ENCODE measurements at regions not wholly inside any gene's neighbourhood (a gene's known extent, or its start where the extent isn't known, plus 50 kb on each side); places are given as distances from the start of the nearest gene placed in this dataset.

DNA sequence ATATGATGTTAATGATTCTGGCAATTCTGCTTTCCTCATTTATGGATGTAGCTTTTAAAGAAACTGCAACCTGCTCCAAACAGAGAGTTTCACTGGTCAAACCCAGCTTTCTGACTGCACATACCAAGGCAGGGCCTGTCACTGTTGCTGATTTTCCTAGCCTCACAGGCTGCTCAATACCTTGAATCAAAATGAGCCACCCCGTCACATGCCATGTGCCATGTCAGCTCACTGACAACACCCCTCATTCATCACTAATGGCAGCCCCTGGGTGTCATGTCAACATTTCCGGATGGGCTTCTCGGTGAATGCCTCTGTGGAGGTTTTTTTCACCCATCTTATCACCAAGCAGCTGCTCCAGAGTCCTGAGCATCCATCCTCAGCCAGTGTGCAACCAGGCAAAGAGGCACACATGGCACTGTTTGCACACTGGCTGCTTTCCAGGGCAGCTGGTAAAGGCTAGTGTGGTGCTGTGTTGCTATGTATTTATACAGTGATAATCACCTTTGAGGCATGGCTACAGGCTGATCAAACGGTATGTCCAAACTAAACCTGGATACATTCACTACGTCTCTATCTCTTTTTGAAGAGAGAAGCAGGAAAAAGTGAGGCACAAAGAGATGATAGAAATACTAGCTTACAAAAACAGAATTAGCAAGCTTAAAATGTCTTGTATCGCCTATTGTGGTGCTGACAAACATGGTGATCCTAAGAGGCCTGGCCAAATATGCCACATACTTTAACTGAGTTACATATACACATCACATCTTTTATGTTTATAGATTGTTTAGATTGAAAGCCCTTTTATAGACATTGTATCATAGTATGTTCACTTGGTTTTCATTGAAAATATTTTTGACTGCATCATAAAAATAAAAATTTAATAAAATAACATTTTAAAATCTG, 94.6 kb upstream of the INPP4B start:
- Histone ChIP-seq H3K27ac (no peak overlapping the region), H3K36me3 (no peaks in the 10 kb centered on the region), H3K27me3 (no peaks in the 10 kb centered on the region), H3K9me3 (no peaks in the 10 kb centered on the region), H3K4me3 (no peak overlapping the region), H3K4me1 (no peaks in the 10 kb centered on the region)
- 43 to 50% methylated on average over 6 of the region's 6 CpGs for WGBS, 2 donors
- TF ChIP-seq, protein P1, sequence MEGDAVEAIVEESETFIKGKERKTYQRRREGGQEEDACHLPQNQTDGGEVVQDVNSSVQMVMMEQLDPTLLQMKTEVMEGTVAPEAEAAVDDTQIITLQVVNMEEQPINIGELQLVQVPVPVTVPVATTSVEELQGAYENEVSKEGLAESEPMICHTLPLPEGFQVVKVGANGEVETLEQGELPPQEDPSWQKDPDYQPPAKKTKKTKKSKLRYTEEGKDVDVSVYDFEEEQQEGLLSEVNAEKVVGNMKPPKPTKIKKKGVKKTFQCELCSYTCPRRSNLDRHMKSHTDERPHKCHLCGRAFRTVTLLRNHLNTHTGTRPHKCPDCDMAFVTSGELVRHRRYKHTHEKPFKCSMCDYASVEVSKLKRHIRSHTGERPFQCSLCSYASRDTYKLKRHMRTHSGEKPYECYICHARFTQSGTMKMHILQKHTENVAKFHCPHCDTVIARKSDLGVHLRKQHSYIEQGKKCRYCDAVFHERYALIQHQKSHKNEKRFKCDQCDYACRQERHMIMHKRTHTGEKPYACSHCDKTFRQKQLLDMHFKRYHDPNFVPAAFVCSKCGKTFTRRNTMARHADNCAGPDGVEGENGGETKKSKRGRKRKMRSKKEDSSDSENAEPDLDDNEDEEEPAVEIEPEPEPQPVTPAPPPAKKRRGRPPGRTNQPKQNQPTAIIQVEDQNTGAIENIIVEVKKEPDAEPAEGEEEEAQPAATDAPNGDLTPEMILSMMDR (IDR thresholded peaks at IDR 0.05): no peak
- peak in 1 of 2 donors; percentile 5 for DNase-seq
- ATAC-seq: peak in 2 of 8 donors; percentile 65 to 81
- intact Hi-C loops (cut with DNase I): no loop called here

DNA sequence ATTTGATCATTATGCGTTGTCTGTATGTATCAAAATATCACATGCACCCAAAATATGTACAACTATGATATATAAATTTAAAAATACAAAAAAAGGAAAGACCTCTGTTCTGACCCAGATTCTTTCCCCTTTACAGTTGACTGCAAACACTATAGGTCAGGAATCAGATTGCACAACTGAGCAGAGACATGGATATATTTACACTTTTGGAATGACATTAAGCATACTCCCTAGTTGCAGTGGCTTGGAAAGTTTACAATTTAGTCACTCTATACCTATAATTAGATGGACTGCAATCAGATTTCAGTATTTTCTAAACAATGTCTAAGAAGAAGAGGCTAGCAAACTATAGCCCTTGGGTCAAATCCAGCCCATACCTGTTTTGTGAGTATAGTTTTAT, 98.5 kb upstream of the INPP4B start:
- ATAC-seq (no peak), DNase-seq (no peak)
- no peaks in the 10 kb centered on the region for H3K4me1 ChIP-seq
- WGBS, 2 donors: 80 to 87% methylated on average over 1 of the region's 1 CpG
- TF ChIP-seq, protein P1 (IDR thresholded peaks at IDR 0.05): no peak
- peaks cover 0 to 31% (median 9%) of the 10 kb centered on the region in 11 donors for H3K9me3 ChIP-seq
- intact Hi-C loops (cut with DNase I): no loop called here
- no peaks in the 10 kb centered on the region for H3K27me3 ChIP-seq
- no peaks in the 10 kb centered on the region for H3K36me3 ChIP-seq
- no peak overlapping the region for H3K27ac ChIP-seq
- H3K4me3 ChIP-seq: no peak overlapping the region

DNA sequence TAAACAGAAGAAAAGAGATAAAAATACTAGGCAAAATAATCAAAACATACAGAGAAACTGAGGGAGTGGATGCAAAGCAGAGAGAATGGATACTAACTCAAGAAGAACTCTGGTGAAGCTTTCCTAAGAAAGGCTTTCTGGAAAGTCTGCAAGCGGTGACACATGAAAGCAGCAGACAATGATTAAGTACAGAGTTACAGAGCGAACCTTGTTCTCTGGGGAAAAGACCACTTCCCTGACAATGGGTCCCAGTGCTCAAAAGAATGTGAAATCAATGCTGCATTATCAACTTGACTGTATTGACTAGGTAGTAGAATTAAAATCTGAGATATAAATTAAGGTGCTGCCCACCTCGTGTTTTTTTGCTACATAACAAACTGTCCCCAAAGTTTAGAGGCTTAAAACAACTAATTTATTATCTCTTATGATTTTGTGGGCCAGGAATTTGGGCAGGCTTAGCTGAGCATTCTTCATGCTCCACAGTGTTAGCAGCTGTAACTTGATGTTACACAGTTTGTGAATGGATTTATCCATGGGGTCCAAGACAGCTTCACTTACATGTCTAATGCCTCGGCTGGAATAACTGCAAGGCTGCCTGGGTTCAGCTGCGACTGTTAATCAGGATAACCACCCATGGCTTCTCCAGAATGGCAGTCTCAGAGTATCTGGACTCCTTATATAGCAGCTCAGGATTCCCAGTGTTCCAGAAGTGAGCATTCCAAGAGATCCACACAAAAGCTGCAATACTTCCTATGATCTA, 106.9 kb upstream of the INPP4B start:
- ATAC-seq: no peak
- no peak for DNase-seq
- intact Hi-C loops (cut with DNase I): no loop called here
- Histone ChIP-seq H3K4me1 (no peaks in the 10 kb centered on the region), H3K27ac (no peak overlapping the region), H3K9me3 (peaks cover 0 to 26% (median 2%) of the 10 kb centered on the region in 11 donors), H3K27me3 (no peaks in the 10 kb centered on the region), H3K4me3 (no peak overlapping the region), H3K36me3 (no peaks in the 10 kb centered on the region)
- WGBS, 2 donors: 57 to 59% methylated on average over 5 of the region's 5 CpGs
- TF ChIP-seq, protein P1 (IDR thresholded peaks at IDR 0.05): no peak

DNA sequence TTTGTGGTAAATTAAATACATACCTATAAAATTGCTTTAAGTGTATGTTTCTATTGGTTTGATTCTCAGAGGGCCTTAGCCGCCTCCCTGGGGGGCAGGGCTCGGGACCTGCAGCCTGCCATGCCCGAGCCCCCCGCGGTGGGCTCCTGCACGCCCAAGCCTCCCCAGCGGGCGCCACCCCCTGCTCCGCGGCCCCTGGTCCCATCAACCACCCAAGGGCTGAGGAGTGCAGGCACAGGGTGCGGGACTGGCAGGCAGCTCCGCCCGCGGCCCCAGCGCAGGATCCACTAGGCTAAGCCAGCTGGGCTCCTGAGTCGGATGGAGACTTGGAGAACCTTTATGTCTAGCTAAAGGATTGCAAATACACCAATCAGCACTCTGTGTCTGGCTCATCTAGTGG, 108.3 kb upstream of the INPP4B start:
- WGBS, 2 donors: 96 to 97% methylated on average over 16 of the region's 16 CpGs
- Histone ChIP-seq H3K4me1 (no peaks in the 10 kb centered on the region), H3K27me3 (no peaks in the 10 kb centered on the region), H3K4me3 (no peak overlapping the region), H3K27ac (no peak overlapping the region), H3K36me3 (no peaks in the 10 kb centered on the region), H3K9me3 (peaks cover 0 to 12% (median 0%) of the 10 kb centered on the region in 11 donors)
- TF ChIP-seq, protein P1 (IDR thresholded peaks at IDR 0.05): no peak
- DNase-seq: no peak
- intact Hi-C loops (cut with DNase I): no loop called here
- no peak for ATAC-seq
